Lower leg skin (tissue), 4 donors: ENCODE measurements at regions not wholly inside any gene's neighbourhood (a gene's known extent, or its start where the extent isn't known, plus 50 kb on each side); places are given as distances from the start of the nearest gene placed in this dataset.

Experiments used
- DNase-seq, 2 donors: peaks; one replicate each; pipeline ENCODE4 v3.0.0-alpha.2; 2019; ENCODE audit warnings: low spot score in 2 of 2
- H3K4me3 ChIP-seq: fragments of 200-600 bp; sonication (generic); 2 replicates; pipeline ENCODE4 v1.5.1; 2017; ENCODE audit warnings: mild to moderate bottlenecking, low read depth; ENCODE audit not compliant: poor library complexity, severe bottlenecking
- CTCF ChIP-seq, 3 donors: fragments of 450-650 bp; IDR thresholded peaks; one replicate each; pipeline ENCODE4 v1.5.1; 2016; ENCODE audit warnings: antibody characterized with exemption in 3 of 3, mild to moderate bottlenecking in 3 of 3, moderate library complexity in 2 of 3
- POLR2A ChIP-seq, 2 donors: fragments of 450-650 bp; IDR thresholded peaks; one replicate each; pipeline ENCODE4 v1.6.1; 2016 to 2017; ENCODE audit warnings: antibody characterized with exemption in 2 of 2, mild to moderate bottlenecking in 1 of 2, moderate library complexity in 1 of 2
- WGBS, 2 donors: methylation state at CpG; one replicate each; pipeline ENCODE4 v1.1.5; 2018; 5-methylcytosine and 5-hydroxymethylcytosine counted together
- intact Hi-C: fragments of 100-400 bp; cut with DNase I; formaldehyde crosslinking; loops from one replicate; pipeline ENCODE4 v1.15.0; 2023; ENCODE audit warnings: low total_unique reads

GRCh38 chr11:128271401-128271800 is 316.0 kb downstream of the ETS1 start:
- intact Hi-C loops: no loop called here
- TF ChIP-seq CTCF (IDR thresholded peaks at IDR 0.05) (no peak), POLR2A (IDR thresholded peaks at IDR 0.05) (no peak)
- no peak overlapping the region for H3K4me3 ChIP-seq
- DNase-seq: no peak
- WGBS, 2 donors: 65 to 73% methylated on average over 1 of the region's 1 CpG

- TF ChIP-seq POLR2A (IDR thresholded peaks at IDR 0.05) (no peak), CTCF (IDR thresholded peaks at IDR 0.05) (no peak)
- no peak for DNase-seq
- intact Hi-C loops: no loop called here
- WGBS, 2 donors: 72 to 92% methylated on average over 1 of the region's 1 CpG
- no peak overlapping the region for H3K4me3 ChIP-seq
Measured at GRCh38 chr11:128269466-128269865, 317.9 kb downstream of the ETS1 start.

- DNase-seq: no peak
- intact Hi-C loops: no loop called here
- TF ChIP-seq POLR2A (IDR thresholded peaks at IDR 0.05): no peak
- TF ChIP-seq CTCF (IDR thresholded peaks at IDR 0.05): no peak
- no peak overlapping the region for H3K4me3 ChIP-seq
- 95 to 97% methylated on average over 2 of the region's 2 CpGs for WGBS, 2 donors
Measured at GRCh38 chr11:128266893-128267292, 320.5 kb downstream of the ETS1 start.

- intact Hi-C loops: no loop called here
- no peak for DNase-seq
- 75 to 84% methylated on average over 12 of the region's 12 CpGs for WGBS, 2 donors
- H3K4me3 ChIP-seq: no peak overlapping the region
- TF ChIP-seq POLR2A (IDR thresholded peaks at IDR 0.05) (no peak), CTCF (IDR thresholded peaks at IDR 0.05) (no peak)
Measured at GRCh38 chr11:128262463-128263345, 324.7 kb downstream of the ETS1 start.

- intact Hi-C loops: no loop called here
- WGBS, 2 donors: 60 to 77% methylated on average over 6 of the region's 6 CpGs
- TF ChIP-seq CTCF (IDR thresholded peaks at IDR 0.05) (no peak), POLR2A (IDR thresholded peaks at IDR 0.05) (no peak)
- no peak overlapping the region for H3K4me3 ChIP-seq
- DNase-seq: no peak
Measured at GRCh38 chr11:128261011-128261421, 326.3 kb downstream of the ETS1 start.
